ENCODE measurements at regions not wholly inside any gene's neighbourhood (a gene's known extent, or its start where the extent isn't known, plus 50 kb on each side); places are given as distances from the start of the nearest gene placed in this dataset.

DNA sequence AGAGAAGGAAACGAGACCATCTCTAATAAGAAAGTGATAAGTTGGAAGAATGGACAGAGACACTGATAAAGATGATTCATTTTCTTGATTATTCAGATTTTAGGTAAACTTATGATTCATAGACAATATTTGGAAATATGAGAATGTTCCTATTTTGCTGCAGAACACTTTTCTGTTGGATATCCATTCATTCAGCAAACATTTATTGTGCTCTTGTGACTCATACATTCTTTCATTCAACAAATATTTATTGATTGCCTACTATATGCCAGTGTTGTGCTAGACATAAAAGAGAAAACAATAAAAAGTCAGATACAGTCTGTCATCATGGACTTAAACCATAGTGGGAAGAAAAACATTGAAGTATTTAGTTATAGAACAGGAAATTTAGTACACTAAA, 1232.0 kb downstream of the STIM2 start:
- H2AFZ ChIP-seq (ENCODE audit: control insufficient read depth, low read depth, low read length): no peak overlapping the region
- in situ Hi-C loops (cut with MboI) (no loop called here), intact Hi-C loops (cut with micrococcal nuclease; ENCODE audit: unreplicated experiment) (no loop called here)
- no peaks in the 10 kb centered on the region for H3K4me1 ChIP-seq (ENCODE audit: control insufficient read depth, insufficient read depth, low read length)
- 0% methylated on average over 1 of the region's 1 CpG for WGBS (ENCODE audit: insufficient coverage, insufficient replicate concordance, low lambda C conversion rate, missing lambda C conversion rate)
- H3K36me3 ChIP-seq (ENCODE audit: control insufficient read depth in 2 of 2, insufficient read depth in 2 of 2, low read length in 1 of 2): no peaks in the 10 kb centered on the region
- ChIA-PET CTCF (no interaction called here), SMC1A (ENCODE audit: uncharacterized antibody, unreplicated experiment) (no interaction called here), RAD21 (ENCODE audit: unreplicated experiment) (no interaction called here), POLR2A (no interaction called here)
- FAIRE-seq (no peak), ATAC-seq (no peak), DNase-seq (ENCODE audit: low read depth, low spot score) (no peak)
- H3K27ac ChIP-seq (ENCODE audit: control insufficient read depth, insufficient read depth): no peak overlapping the region
- BruUV-seq (replicated peaks): no TSS peak
- no peak overlapping the region for H3K9ac ChIP-seq (ENCODE audit: control insufficient read depth, insufficient read depth, low read length)
- H3K27me3 ChIP-seq (replicated peaks in 1 of 2; ENCODE audit: control insufficient read depth in 2 of 2, insufficient read depth in 2 of 2, low read length in 1 of 2): no peaks in the 10 kb centered on the region
- no peak overlapping the region for H3K4me3 ChIP-seq
- H3K9me3 ChIP-seq (replicated peaks; ENCODE audit: control insufficient read depth, insufficient read depth, low read length): no peaks in the 10 kb centered on the region
- no peak for TF ChIP-seq SREBF2 (IDR thresholded peaks at IDR 0.05; ENCODE audit: low read length)
- no peak for TF ChIP-seq NFXL1 (IDR thresholded peaks at IDR 0.05; ENCODE audit: borderline replicate concordance)
- no peak for TF ChIP-seq ZNF622 (IDR thresholded peaks at IDR 0.05)
- no peak for TF ChIP-seq MTA2 (IDR thresholded peaks at IDR 0.05; ENCODE audit: low read depth)
- no peak for TF ChIP-seq ETV6 (conservative IDR thresholded peaks at IDR 0.05 in 1 of 2, IDR thresholded peaks at IDR 0.05 in 1 of 2; ENCODE audit: borderline replicate concordance in 1 of 2, low read depth in 1 of 2)
- TF ChIP-seq NR2C1 (IDR thresholded peaks at IDR 0.05): no peak
- TF ChIP-seq, protein P1, sequence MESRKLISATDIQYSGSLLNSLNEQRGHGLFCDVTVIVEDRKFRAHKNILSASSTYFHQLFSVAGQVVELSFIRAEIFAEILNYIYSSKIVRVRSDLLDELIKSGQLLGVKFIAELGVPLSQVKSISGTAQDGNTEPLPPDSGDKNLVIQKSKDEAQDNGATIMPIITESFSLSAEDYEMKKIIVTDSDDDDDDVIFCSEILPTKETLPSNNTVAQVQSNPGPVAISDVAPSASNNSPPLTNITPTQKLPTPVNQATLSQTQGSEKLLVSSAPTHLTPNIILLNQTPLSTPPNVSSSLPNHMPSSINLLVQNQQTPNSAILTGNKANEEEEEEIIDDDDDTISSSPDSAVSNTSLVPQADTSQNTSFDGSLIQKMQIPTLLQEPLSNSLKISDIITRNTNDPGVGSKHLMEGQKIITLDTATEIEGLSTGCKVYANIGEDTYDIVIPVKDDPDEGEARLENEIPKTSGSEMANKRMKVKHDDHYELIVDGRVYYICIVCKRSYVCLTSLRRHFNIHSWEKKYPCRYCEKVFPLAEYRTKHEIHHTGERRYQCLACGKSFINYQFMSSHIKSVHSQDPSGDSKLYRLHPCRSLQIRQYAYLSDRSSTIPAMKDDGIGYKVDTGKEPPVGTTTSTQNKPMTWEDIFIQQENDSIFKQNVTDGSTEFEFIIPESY (IDR thresholded peaks at IDR 0.05): no peak
- no peak for TF ChIP-seq ZSCAN29 (IDR thresholded peaks at IDR 0.05)
- no peaks in the 10 kb centered on the region for H4K20me1 ChIP-seq (ENCODE audit: control insufficient read depth, insufficient read depth)
- no peak overlapping the region for H3K4me2 ChIP-seq (ENCODE audit: control insufficient read depth, insufficient read depth)
- H3K79me2 ChIP-seq (ENCODE audit: control insufficient read depth, insufficient read depth, low read length): no peaks in the 10 kb centered on the region

Measured in GM12878 (cell line).